ENCODE measurements at regions not wholly inside any gene's neighbourhood (a gene's known extent, or its start where the extent isn't known, plus 50 kb on each side); places are given as distances from the start of the nearest gene placed in this dataset.

DNA sequence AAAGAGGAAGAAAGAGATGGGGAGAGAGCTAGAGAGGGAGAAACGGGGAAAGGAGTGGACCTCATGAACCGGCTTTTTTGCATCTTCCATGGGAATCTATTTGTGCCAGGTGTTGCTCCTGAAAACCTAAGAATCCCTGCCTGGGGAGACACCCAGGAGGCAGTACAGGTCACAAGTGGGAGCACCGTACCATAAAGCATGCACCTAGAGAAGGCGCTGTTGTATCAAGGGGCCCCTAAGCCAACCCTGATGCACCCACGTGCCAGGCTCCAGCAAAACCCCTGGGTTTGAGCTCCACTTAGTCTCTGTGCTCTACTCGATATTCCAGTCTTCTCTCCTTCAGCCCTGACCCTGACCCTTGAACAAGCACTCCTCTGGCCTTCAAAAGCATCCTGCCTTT, 233.6 kb downstream of the RRAGC start:
- TF ChIP-seq CTCF (IDR thresholded peaks at IDR 0.05; ENCODE audit: unreplicated experiment), result no peak
- no peak overlapping the region for H3K4me3 Mint-ChIP-seq (ENCODE audit: unreplicated experiment)
- intact Hi-C loops (cut with micrococcal nuclease), result no loop called here
- H3K9me3 Mint-ChIP-seq (ENCODE audit: unreplicated experiment), result no peaks in the 10 kb centered on the region
- H3K27ac Mint-ChIP-seq (ENCODE audit: low read depth, unreplicated experiment), result no peak overlapping the region
- POLR2A ChIA-PET, result no interaction called here
- CTCF ChIA-PET, result no interaction called here
- H3K4me1 Mint-ChIP-seq (ENCODE audit: insufficient read depth, unreplicated experiment), result no peaks in the 10 kb centered on the region
- no peaks in the 10 kb centered on the region for H3K36me3 Mint-ChIP-seq (ENCODE audit: insufficient read depth, unreplicated experiment)
- H3K27me3 Mint-ChIP-seq (ENCODE audit: insufficient read depth, unreplicated experiment), result peaks cover 23% of the 10 kb centered on the region
- no TSS peak for BruUV-seq (replicated peaks)
- no peak for DNase-seq (ENCODE audit: unreplicated experiment)

DNA sequence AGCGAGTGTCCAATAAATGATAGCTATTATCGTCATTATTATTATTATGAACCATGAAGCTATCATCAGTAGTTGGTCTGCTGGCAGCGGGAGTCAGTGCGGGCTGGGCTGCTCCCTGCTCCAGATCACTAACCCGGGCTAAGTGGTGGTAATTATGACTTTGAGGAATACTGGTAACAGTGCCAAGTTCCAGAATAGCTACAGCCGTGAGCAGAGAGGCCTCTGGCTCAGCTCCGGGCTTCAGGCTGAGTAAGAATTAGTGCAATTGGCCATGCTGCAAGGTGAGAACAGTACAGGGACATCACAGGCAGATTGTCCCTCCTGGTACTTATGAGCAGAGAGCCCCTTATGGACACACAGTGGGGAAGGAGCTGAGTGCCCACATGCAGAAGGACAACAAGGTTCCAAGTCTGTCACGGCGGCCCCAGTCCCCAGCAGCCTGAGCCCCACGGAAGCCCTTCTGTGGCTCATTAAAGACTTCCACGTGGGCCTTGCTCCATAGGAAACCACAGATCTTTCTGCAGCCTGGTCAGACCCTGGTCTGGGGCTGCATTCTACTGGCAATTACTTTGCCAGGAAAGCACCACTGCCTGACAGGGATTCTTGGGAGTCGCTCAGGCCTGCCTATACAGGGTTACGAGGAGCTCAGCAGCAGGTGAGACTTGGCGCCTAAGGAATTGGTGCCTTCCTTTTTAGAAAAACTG, 235.1 kb downstream of the RRAGC start:
- peaks cover 20% of the 10 kb centered on the region for H3K27me3 Mint-ChIP-seq (ENCODE audit: insufficient read depth, unreplicated experiment)
- intact Hi-C loops (cut with micrococcal nuclease), result no loop called here
- POLR2A ChIA-PET, result no interaction called here
- BruUV-seq (replicated peaks), result no TSS peak
- no peak for DNase-seq (ENCODE audit: unreplicated experiment)
- H3K4me1 Mint-ChIP-seq (ENCODE audit: insufficient read depth, unreplicated experiment), result no peaks in the 10 kb centered on the region
- no peak for TF ChIP-seq CTCF (IDR thresholded peaks at IDR 0.05; ENCODE audit: unreplicated experiment)
- H3K4me3 Mint-ChIP-seq (ENCODE audit: unreplicated experiment), result no peak overlapping the region
- no peaks in the 10 kb centered on the region for H3K36me3 Mint-ChIP-seq (ENCODE audit: insufficient read depth, unreplicated experiment)
- no peaks in the 10 kb centered on the region for H3K9me3 Mint-ChIP-seq (ENCODE audit: unreplicated experiment)
- no peak overlapping the region for H3K27ac Mint-ChIP-seq (ENCODE audit: low read depth, unreplicated experiment)
- CTCF ChIA-PET, result interaction anchor here (0.6 to 0.7 kb wide), 2 partner anchors 34 to 1882 kb away, joined by 3 to 4 read pairs; no protein-coding TSS in a partner anchor

DNA sequence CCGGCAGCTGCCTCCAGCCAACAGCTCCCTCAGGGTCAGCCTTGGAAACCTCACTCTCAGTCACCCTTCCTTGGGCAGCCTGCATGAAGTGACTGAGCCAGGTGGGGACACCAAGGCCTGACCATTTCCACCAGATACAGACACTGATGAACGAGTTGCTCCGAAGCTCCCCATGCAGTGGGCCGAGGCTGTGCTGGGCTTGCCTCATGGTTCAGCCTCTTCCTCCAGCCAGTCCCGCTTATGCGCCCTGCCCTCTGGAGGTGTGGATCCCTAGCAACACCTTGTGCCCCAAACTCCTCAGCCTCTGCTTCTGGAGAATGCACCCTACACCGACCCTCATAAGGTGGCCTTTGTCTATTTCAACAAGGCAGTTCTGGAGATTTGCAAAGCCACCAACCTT, 236.0 kb downstream of the RRAGC start:
- CTCF ChIA-PET, result no interaction called here
- H3K4me1 Mint-ChIP-seq (ENCODE audit: insufficient read depth, unreplicated experiment), result no peaks in the 10 kb centered on the region
- no peak overlapping the region for H3K4me3 Mint-ChIP-seq (ENCODE audit: unreplicated experiment)
- no peak overlapping the region for H3K27ac Mint-ChIP-seq (ENCODE audit: low read depth, unreplicated experiment)
- no TSS peak for BruUV-seq (replicated peaks)
- intact Hi-C loops (cut with micrococcal nuclease), result no loop called here
- no peak for TF ChIP-seq CTCF (IDR thresholded peaks at IDR 0.05; ENCODE audit: unreplicated experiment)
- H3K27me3 Mint-ChIP-seq (ENCODE audit: insufficient read depth, unreplicated experiment), result peaks cover 20% of the 10 kb centered on the region
- H3K36me3 Mint-ChIP-seq (ENCODE audit: insufficient read depth, unreplicated experiment), result no peaks in the 10 kb centered on the region
- no peak for DNase-seq (ENCODE audit: unreplicated experiment)
- POLR2A ChIA-PET, result interaction anchor here (0.7 kb wide), 1 partner anchor 10 kb away, joined by 3 read pairs; no protein-coding TSS in a partner anchor
- H3K9me3 Mint-ChIP-seq (ENCODE audit: unreplicated experiment), result no peaks in the 10 kb centered on the region

DNA sequence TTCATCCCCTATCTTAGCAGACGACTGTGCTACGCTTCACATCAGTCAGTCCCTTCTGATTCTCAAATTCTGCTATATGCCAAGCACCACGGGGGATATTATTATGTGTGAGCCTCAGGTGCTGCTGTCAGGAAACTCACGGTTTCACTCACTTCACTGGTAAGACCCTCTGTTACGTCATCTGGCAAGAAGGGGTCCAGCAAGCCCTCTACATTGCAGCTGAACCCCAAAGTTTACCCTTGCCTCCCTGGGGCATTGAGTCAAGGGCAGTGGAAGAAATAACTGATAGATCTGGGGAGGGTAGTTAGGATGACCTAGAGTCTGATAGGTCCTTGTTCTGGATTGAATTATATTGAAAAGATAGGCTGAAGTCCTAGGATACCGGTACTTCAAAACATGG, 237.4 kb downstream of the RRAGC start:
- POLR2A ChIA-PET, result no interaction called here
- CTCF ChIA-PET, result interaction anchor here (0.9 kb wide), 1 partner anchor 117 kb away, joined by 3 read pairs; no protein-coding TSS in a partner anchor

More for the DNA sequence above, 237.4 kb downstream of the RRAGC start:
- H3K27ac Mint-ChIP-seq (ENCODE audit: low read depth, unreplicated experiment), result no peak overlapping the region
- H3K9me3 Mint-ChIP-seq (ENCODE audit: unreplicated experiment), result no peaks in the 10 kb centered on the region
- H3K4me3 Mint-ChIP-seq (ENCODE audit: unreplicated experiment), result no peak overlapping the region
- H3K4me1 Mint-ChIP-seq (ENCODE audit: insufficient read depth, unreplicated experiment), result no peaks in the 10 kb centered on the region
- BruUV-seq (replicated peaks), result no TSS peak
- TF ChIP-seq CTCF (IDR thresholded peaks at IDR 0.05; ENCODE audit: unreplicated experiment), result no peak
- DNase-seq (ENCODE audit: unreplicated experiment), result no peak
- intact Hi-C loops (cut with micrococcal nuclease), result no loop called here
- peaks cover 20% of the 10 kb centered on the region for H3K27me3 Mint-ChIP-seq (ENCODE audit: insufficient read depth, unreplicated experiment)
- H3K36me3 Mint-ChIP-seq (ENCODE audit: insufficient read depth, unreplicated experiment), result no peaks in the 10 kb centered on the region
